Left hindlimb (tissue), 1 donor: ENCODE measurements at regions not wholly inside any gene's neighbourhood (a gene's known extent, or its start where the extent isn't known, plus 50 kb on each side); places are given as distances from the start of the nearest gene placed in this dataset.

Source experiments
- DNase-seq: peaks from one replicate; pipeline ENCODE4 v3.0.0-alpha.2; 2018

GRCh38 chr6:82013561-82014530 lies 233.7 kb downstream of the IBTK start:
- no peak for DNase-seq

- no peak for DNase-seq
These were observed 241.4 kb downstream of the IBTK start for GRCh38 chr6:82006027-82006738.

GRCh38 chr6:82000551-82000950 lies 247.0 kb downstream of the IBTK start:
- no peak for DNase-seq

GRCh38 chr6:81999826-82000225 lies 247.3 kb upstream of the TENT5A start:
- DNase-seq, result no peak

- no peak for DNase-seq
These were observed 246.8 kb upstream of the TENT5A start for GRCh38 chr6:81999270-81999669.

- DNase-seq, result no peak
These were observed 246.0 kb upstream of the TENT5A start for GRCh38 chr6:81998432-81998831.

GRCh38 chr6:81997090-81997926 lies 244.8 kb upstream of the TENT5A start:
- DNase-seq, result no peak

- no peak for DNase-seq
These were observed 243.9 kb upstream of the TENT5A start for GRCh38 chr6:81996414-81996813.

- DNase-seq, result no peak
These were observed 243.2 kb upstream of the TENT5A start for GRCh38 chr6:81995548-81996289.

- DNase-seq, result no peak
These were observed 236.4 kb upstream of the TENT5A start for GRCh38 chr6:81988871-81989270.

GRCh38 chr6:81988446-81988845 lies 236.0 kb upstream of the TENT5A start:
- no peak for DNase-seq

GRCh38 chr6:81987293-81987692 lies 234.8 kb upstream of the TENT5A start:
- no peak for DNase-seq

GRCh38 chr6:81985191-81985590 lies 232.7 kb upstream of the TENT5A start:
- no peak for DNase-seq

- no peak for DNase-seq
These were observed 232.1 kb upstream of the TENT5A start for GRCh38 chr6:81984599-81984998.

GRCh38 chr6:81981812-81982211 lies 229.3 kb upstream of the TENT5A start:
- no peak for DNase-seq

GRCh38 chr6:81979767-81980166 lies 227.3 kb upstream of the TENT5A start:
- no peak for DNase-seq

GRCh38 chr6:81979329-81979728 lies 226.8 kb upstream of the TENT5A start:
- DNase-seq, result no peak

GRCh38 chr6:81978230-81978629 lies 225.7 kb upstream of the TENT5A start:
- no peak for DNase-seq

- DNase-seq, result no peak
These were observed 225.0 kb upstream of the TENT5A start for GRCh38 chr6:81977486-81977885.

- DNase-seq, result no peak
These were observed 217.3 kb upstream of the TENT5A start for GRCh38 chr6:81969814-81970213.

GRCh38 chr6:81969011-81969410 lies 216.5 kb upstream of the TENT5A start:
- no peak for DNase-seq

GRCh38 chr6:81966968-81967367 lies 214.5 kb upstream of the TENT5A start:
- DNase-seq, result no peak
